ENCODE measurements at regions not wholly inside any gene's neighbourhood (a gene's known extent, or its start where the extent isn't known, plus 50 kb on each side); places are given as distances from the start of the nearest gene placed in this dataset.

GRCh38 chr4:67158666-67159065 is 386.6 kb downstream of the CENPC start:
- H3K27me3 ChIP-seq, result no peaks in the 10 kb centered on the region
- peaks cover 5% of the 10 kb centered on the region for H3K4me1 ChIP-seq (ENCODE audit: low read depth)
- no peaks in the 10 kb centered on the region for H3K9me3 ChIP-seq (ENCODE audit: low read depth)
- no peak for DNase-seq (ENCODE audit: low read depth in 1 of 2, low spot score in 1 of 2)
- H3K27ac ChIP-seq, result no peak overlapping the region
- no peak for TF ChIP-seq CTCF (IDR thresholded peaks at IDR 0.05; ENCODE audit: low read depth, low read length)
- H3K4me3 ChIP-seq, result no peak overlapping the region
- no peaks in the 10 kb centered on the region for H3K36me3 ChIP-seq

- no peak overlapping the region for H3K4me3 ChIP-seq
- no peaks in the 10 kb centered on the region for H3K9me3 ChIP-seq (ENCODE audit: low read depth)
- DNase-seq (ENCODE audit: low read depth in 1 of 2, low spot score in 1 of 2), result no peak
- no peaks in the 10 kb centered on the region for H3K36me3 ChIP-seq
- TF ChIP-seq CTCF (IDR thresholded peaks at IDR 0.05; ENCODE audit: low read depth, low read length), result no peak
- H3K4me1 ChIP-seq (ENCODE audit: low read depth), result no peaks in the 10 kb centered on the region
- no peak overlapping the region for H3K27ac ChIP-seq
- H3K27me3 ChIP-seq, result no peaks in the 10 kb centered on the region
These were observed 392.3 kb downstream of the CENPC start for GRCh38 chr4:67152976-67153375.

GRCh38 chr4:67151376-67152343 is 393.6 kb downstream of the CENPC start:
- no peaks in the 10 kb centered on the region for H3K9me3 ChIP-seq (ENCODE audit: low read depth)
- no peak overlapping the region for H3K27ac ChIP-seq
- peak; percentile 20 to 24 for DNase-seq (ENCODE audit: low read depth in 1 of 2, low spot score in 1 of 2)
- no peak overlapping the region for H3K4me3 ChIP-seq
- no peaks in the 10 kb centered on the region for H3K4me1 ChIP-seq (ENCODE audit: low read depth)
- H3K27me3 ChIP-seq, result no peaks in the 10 kb centered on the region
- H3K36me3 ChIP-seq, result no peaks in the 10 kb centered on the region
- TF ChIP-seq CTCF (IDR thresholded peaks at IDR 0.05; ENCODE audit: low read depth, low read length), result no peak

- Histone ChIP-seq H3K27me3 (no peaks in the 10 kb centered on the region), H3K9me3 (ENCODE audit: low read depth) (no peaks in the 10 kb centered on the region), H3K4me1 (ENCODE audit: low read depth) (no peaks in the 10 kb centered on the region), H3K4me3 (no peak overlapping the region), H3K36me3 (no peaks in the 10 kb centered on the region), H3K27ac (no peak overlapping the region)
- TF ChIP-seq CTCF (IDR thresholded peaks at IDR 0.05; ENCODE audit: low read depth, low read length), result no peak
- no peak for DNase-seq (ENCODE audit: low read depth in 1 of 2, low spot score in 1 of 2)
These were observed 403.7 kb downstream of the CENPC start for GRCh38 chr4:67141586-67141985.

GRCh38 chr4:67134616-67135015 is 410.7 kb downstream of the CENPC start:
- Histone ChIP-seq H3K36me3 (no peaks in the 10 kb centered on the region), H3K27me3 (no peaks in the 10 kb centered on the region), H3K4me1 (ENCODE audit: low read depth) (no peaks in the 10 kb centered on the region), H3K4me3 (no peak overlapping the region), H3K27ac (no peak overlapping the region), H3K9me3 (ENCODE audit: low read depth) (no peaks in the 10 kb centered on the region)
- TF ChIP-seq CTCF (IDR thresholded peaks at IDR 0.05; ENCODE audit: low read depth, low read length), result no peak
- no peak for DNase-seq (ENCODE audit: low read depth in 1 of 2, low spot score in 1 of 2)
